SK-N-SH treated with all-trans-retinoic acid at 6 μM for 48 hours (cell line): ENCODE measurements at regions not wholly inside any gene's neighbourhood (a gene's known extent, or its start where the extent isn't known, plus 50 kb on each side); places are given as distances from the start of the nearest gene placed in this dataset.

Experiments used
- ARNTL ChIP-seq: fragments of 450-650 bp; formaldehyde crosslinking; IDR thresholded peaks from 2 replicates; pipeline ENCODE4 v1.5.0; 2020; ENCODE audit warnings: low read depth, mild to moderate bottlenecking, moderate library complexity, borderline replicate concordance
- OSR1 ChIP-seq: fragments of 250-450 bp; sonication (Bioruptor Pico); IDR thresholded peaks from 2 replicates; pipeline ENCODE4 v1.8.0; 2022; ENCODE audit warnings: moderate library complexity, mild to moderate bottlenecking, inconsistent platforms
- PATZ1 ChIP-seq: fragments of 250-450 bp; sonication (Bioruptor Pico); IDR thresholded peaks from 2 replicates; pipeline ENCODE4 v1.8.0; 2020; ENCODE audit warnings: mild to moderate bottlenecking, moderate library complexity, borderline replicate concordance
- PPARA ChIP-seq: fragments of 250-450 bp; sonication (Bioruptor Pico); IDR thresholded peaks from 2 replicates; pipeline ENCODE4 v1.5.0; 2020; ENCODE audit warnings: mild to moderate bottlenecking, borderline replicate concordance
- TCF4 ChIP-seq: fragments of 250-450 bp; sonication (Bioruptor Pico); IDR thresholded peaks from 2 replicates; pipeline ENCODE4 v1.8.0; 2021; ENCODE audit warnings: mild to moderate bottlenecking, moderate library complexity, borderline replicate concordance
- TOX ChIP-seq: fragments of 250-450 bp; sonication (Bioruptor Pico); IDR thresholded peaks from 2 replicates; pipeline ENCODE4 v1.8.0; 2021; ENCODE audit warnings: mild to moderate bottlenecking, moderate library complexity, borderline replicate concordance
- ZNF70 ChIP-seq: fragments of 450-650 bp; formaldehyde crosslinking; IDR thresholded peaks from 2 replicates; pipeline ENCODE4 v1.5.0; 2020; ENCODE audit warnings: mild to moderate bottlenecking, moderate library complexity

- no peak for TF ChIP-seq ZNF70 (CRISPR knock-in tag)
- TF ChIP-seq TOX (CRISPR knock-in tag), result no peak
- TF ChIP-seq OSR1, result no peak
- no peak for TF ChIP-seq TCF4 (CRISPR knock-in tag)
- TF ChIP-seq PPARA (CRISPR knock-in tag), result no peak
- no peak for TF ChIP-seq PATZ1 (CRISPR knock-in tag)
- TF ChIP-seq ARNTL (CRISPR knock-in tag), result no peak
These were observed 350.1 kb upstream of the AZI2 start for GRCh38 chr3:28698706-28699105.
